GM21528 (cell line): ENCODE measurements at regions not wholly inside any gene's neighbourhood (a gene's known extent, or its start where the extent isn't known, plus 50 kb on each side); places are given as distances from the start of the nearest gene placed in this dataset.

ENCODE experiments used
- ATAC-seq: cut with Tn5 transposase; IDR thresholded peaks from one replicate; pipeline ENCODE4 v1.9.1; 2021; ENCODE audit warnings: mild to moderate bottlenecking, moderate library complexity; ENCODE audit not compliant: unreplicated experiment, low FRiP score

GRCh38 chr15:77541421-77542181 is 91.1 kb downstream of the LINGO1 start:
- no peak for ATAC-seq

GRCh38 chr15:77540312-77541060 is 92.2 kb downstream of the LINGO1 start:
- no peak for ATAC-seq

- ATAC-seq = no peak
Measured at GRCh38 chr15:77538793-77539497, 93.8 kb downstream of the LINGO1 start.

- ATAC-seq = peak; percentile 67
Measured at GRCh38 chr15:77538027-77538451, 94.7 kb downstream of the LINGO1 start.

GRCh38 chr15:77537006-77537405 is 95.7 kb downstream of the LINGO1 start:
- no peak for ATAC-seq

GRCh38 chr15:77535845-77536244 is 96.9 kb downstream of the LINGO1 start:
- no peak for ATAC-seq
